Femur (tissue), 1 donor: ENCODE measurements at regions not wholly inside any gene's neighbourhood (a gene's known extent, or its start where the extent isn't known, plus 50 kb on each side); places are given as distances from the start of the nearest gene placed in this dataset.
"Not testable (repeated sequence)": the region's sequence is repeated elsewhere in the genome, so short reads cannot be mapped to it uniquely, and the experiment has no call there.

Source experiments
- DNase-seq: peaks from one replicate; pipeline ENCODE4 v3.0.0-alpha.2; 2017

DNA sequence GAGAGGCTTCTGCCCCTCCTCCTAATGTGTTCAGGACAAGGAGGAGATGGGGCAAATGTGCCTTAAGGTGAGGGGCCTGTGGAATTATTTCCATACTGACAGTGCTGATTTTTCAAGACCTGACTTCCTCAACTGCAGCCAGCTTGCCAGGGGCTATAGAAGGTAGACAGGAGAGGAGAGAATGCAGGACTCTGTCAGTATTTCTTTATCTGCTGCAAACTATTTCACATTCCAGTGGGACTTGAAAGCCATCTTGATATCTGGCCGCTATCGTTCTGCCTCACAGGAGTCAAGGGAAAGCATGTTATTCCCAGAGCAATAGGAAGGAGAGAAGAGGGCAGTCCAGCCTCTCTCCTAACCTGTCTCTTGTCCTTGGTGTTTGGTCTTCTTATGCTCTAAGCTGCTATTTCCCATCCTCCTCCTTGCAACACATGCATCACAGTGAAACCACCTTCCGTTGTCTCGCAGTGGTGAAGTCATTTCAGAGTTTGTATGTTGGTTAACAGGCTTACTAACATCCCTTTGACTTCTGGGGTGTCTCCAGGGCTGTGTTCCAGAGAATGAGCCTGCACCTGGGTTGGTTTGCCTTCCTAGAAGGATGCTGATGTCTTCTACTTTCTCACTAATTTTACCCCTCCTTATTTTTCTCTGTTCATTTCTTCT is 95.1 kb upstream of the MRPS22 start:
- no peak for DNase-seq

DNA sequence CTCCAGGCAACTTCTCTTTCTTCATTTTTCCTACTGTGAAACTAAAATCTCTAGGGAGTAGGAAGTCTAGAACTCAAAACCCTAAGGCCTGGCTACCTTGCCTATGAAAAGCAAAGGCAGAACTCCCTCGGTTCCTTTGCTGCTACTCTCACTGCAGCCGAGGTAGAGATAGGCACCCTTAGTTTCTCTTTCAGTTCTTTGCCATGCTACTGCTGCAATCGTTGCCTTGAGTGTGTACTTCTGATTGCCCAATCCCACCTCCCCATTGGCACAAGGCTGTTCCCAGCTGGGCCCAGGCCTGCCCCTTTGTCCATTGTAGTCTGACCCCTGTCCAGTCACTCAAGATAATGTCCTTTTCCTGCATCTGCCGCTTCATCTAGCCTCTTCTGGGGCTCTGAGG is 92.3 kb upstream of the MRPS22 start:
- no peak for DNase-seq

DNA sequence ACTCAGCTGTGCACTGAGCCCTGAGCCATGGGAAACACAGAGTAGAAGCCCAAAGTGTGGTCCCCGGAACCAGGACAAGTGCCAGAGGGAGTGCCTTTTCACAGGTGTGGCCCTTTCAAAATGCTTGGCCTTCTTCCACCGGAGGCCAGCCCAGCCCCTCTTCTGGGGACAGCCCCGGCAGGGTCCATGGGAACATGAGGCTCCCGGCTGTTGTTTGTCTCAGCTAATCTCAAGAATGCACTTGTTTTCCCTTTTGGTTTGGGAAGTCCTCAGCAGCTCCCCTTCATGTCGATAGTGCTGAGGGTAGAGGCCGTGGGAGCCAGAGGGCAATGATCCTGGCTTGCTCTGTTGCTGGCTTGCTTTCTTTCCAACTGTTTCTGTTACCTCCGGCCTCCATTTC is 91.1 kb upstream of the MRPS22 start:
- DNase-seq: no peak

DNA sequence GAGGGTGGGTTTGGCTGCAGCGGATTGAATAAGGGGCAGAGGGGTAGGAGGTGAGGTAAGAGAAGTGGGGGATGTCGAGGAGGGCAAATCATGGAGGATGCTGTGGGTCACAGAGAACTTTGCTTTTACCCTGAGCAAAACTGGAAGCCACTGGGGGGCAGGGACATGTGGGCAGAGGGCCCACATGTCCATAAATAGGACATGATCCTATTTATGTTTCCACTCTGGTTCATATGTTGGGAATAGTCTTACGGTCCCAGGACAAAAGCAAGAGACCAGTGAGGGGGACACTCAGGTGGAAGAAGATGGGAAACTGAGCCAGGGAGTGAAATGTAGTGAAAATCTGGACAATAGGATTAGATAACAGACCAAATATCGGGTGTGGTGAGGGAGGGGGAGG is 85.5 kb upstream of the MRPS22 start:
- no peak for DNase-seq

DNA sequence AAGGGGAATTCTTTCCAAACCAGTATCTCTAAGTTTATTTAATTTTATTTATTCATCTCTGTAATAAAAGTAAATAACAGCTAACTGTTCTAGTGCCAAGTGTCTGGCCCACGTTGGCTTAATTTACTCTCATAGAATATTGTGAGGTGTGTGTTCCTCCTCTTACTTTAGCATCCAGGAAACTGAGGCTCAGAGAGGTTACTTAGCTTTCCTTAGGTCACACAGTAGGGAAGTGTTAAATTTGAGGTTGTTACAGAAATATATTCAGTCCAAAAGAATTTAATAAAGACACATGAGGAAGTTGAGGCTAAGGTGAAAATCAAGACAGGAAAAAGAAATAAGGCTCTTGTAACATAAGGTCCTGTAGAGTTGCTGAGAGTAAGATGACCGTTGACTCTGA is 84.4 kb upstream of the MRPS22 start:
- DNase-seq: no peak

DNA sequence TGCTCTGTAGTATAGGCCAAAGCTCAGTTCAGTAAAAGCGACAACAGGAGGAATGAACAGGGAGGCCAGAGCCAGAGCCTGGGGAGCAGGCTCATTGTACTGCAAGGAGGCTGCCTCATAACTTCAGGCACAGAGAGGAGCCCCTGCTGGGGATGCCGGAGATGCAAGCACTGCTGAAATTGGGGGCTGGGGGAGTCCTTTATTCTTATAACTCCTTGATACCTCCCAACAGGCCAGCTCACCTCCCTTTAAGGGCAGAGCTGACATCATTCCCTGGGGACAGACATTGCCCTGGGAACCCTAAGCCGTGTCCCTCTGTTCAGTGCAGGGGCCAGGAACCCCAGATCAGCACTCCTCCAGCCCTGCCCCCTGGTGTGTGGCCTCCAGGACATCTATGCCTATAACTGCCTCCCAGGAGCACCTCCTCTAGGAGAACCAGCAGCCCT is 83.8 kb upstream of the MRPS22 start:
- no peak for DNase-seq

DNA sequence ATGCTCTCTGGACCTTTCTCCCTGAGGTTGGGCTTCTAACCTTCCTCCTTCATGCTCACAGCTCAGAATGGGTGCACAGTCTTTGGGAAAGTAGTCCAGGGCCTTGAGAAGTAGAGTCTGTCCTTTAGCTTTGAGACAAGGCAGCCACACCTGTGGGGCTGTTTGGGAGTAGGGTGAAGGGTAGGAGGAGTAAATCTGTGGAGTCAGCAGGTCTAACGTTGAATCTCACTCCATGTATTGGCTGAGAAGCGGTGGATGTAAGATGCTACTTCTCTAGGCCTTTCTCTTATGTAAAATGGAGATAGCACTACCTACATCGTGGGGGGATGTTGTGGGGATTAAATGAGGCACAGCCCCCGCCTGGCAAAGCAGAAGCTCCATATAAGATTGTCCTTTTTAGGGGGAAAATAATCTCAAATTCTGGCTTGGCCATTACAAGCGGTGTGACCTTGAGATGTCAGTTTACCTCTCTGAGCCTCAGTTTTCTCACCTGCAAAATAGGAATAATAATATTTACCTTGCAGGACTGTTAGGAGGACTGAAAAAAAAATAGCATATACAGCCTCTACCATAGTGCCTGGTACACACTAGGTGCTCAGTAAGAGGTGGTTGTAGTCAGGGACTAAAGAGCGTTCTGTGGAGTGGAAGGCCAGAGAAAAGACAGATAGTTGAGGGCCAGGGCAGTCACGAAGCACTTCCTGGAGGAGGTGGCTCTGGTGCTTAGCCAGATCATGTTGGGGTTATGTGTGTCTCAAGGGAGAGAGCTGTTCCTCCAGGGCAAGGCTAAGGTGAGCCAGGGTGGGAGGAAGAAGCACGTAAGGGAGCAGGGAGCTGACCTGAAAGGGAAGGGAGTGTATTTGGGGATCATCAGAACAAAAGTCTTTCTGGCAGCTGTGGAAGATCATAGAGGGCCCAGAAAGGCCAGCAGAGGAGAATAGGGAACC is 82.8 kb upstream of the MRPS22 start:
- no peak for DNase-seq

DNA sequence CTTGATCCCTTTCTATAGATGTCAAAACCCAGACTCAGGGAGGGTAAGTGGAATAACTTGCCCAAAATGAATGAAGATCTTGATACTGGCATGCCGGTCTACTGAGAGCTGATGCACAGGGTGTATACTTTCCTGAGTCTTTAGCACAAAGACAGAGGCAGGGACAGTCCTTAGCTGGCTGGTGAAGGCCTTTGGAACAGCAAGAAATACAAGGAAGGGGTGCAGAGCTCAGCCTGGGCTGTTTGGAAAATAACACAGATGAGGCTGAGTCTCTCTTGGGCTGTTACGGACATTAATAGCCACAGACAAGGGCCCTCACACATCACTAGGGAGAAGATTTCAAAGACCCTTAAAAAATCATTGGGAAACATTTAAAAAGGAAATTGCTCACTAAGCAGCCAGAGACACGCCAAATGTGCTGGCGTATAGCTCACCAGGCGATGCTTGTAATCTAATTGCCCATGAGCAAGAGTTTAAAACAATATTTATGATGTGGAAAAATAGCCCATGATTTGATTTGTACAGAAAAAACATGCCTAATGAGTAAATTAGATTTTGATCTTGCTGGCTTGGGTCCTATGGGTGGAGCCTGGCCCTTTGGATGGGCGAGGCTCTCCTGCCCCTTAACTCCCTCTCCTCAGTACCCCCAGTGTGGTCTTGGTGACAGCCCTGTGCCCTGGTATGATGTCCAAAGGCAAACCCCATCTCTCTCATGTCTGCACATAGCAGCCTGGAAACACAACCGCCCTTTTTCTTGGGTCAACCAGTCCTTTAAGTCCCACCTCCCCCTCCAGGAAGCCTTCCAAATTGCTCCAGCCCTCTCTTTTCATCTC is 81.8 kb upstream of the MRPS22 start:
- DNase-seq: no peak

DNA sequence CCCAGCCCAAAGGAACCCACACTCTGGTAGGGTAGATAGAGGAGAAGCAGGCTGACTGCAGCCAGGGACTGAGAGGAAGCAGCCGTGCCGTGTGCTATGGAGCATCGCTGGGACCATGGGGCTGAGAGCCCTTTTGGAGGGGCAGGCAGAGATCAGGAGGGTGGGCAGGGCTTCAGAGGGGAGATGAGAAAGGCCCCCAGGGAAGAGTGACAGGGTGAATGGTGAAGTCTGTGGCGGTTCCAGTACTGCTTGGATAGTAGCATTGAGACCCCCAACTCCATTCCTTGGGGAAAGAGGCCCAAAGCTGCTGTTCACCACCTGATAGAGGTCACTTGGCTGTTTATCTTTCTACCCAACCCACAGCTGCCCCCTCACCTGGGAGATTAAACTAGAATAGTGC is 80.0 kb upstream of the MRPS22 start:
- no peak for DNase-seq

DNA sequence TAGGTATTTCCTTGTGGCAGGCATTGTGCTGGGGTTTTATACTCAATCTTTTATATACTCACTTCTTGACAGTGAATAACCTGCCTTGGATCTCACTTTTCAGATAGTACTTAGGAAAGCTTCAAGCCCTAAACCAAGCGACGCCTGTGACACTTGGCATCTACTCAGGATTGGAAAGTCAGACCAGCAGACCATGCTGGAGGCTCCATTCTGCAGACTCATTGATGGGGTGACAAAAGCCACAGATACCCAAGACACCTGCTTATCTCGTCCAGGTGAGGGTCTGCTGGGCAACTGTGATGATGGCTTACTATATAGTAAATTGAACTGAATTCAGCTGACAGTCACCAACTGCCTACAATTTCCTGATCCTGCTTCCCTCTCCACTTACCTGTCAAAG is 79.4 kb upstream of the MRPS22 start:
- no peak for DNase-seq

DNA sequence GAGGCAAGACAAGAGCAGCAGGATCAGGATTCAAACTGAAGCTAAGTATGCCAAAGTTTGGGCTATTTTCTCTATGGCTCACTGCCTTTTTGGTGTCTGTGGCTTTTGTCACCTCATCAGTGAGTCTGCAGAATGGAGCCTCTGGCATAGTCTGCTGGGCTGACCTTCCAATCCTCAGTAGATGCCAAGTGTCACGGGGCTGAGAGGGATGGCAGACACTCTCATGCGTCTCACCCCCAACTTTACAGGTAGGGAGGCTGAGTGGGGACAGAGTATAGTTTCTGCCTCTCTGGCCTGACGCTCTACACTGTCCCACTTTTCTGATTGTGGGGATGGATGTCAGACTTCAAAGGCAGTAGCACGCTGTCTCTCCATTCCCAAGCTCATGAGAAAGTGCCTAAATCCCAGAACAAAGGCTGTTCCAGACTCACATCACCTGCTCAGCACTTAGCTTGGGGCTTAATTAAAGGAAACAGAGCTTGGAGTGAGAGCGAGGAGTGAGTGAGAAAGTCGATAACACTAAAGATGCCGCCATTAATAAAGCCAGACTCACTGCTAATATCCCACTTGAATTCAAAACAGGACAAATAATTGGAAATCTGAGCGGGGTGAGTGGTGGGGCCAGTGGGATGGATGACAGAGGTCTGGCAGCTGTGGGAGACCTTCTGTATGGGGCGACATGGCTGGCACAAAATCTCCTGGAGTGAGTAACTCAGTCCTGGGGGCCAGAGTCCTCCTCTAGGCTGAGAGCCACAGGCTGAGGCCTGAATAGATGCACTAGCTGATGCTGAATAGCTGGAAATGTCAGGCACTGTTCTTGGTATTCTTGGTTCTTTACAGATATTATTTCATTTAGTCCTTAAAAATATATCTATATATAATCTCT is 78.4 kb upstream of the MRPS22 start:
- DNase-seq: no peak

DNA sequence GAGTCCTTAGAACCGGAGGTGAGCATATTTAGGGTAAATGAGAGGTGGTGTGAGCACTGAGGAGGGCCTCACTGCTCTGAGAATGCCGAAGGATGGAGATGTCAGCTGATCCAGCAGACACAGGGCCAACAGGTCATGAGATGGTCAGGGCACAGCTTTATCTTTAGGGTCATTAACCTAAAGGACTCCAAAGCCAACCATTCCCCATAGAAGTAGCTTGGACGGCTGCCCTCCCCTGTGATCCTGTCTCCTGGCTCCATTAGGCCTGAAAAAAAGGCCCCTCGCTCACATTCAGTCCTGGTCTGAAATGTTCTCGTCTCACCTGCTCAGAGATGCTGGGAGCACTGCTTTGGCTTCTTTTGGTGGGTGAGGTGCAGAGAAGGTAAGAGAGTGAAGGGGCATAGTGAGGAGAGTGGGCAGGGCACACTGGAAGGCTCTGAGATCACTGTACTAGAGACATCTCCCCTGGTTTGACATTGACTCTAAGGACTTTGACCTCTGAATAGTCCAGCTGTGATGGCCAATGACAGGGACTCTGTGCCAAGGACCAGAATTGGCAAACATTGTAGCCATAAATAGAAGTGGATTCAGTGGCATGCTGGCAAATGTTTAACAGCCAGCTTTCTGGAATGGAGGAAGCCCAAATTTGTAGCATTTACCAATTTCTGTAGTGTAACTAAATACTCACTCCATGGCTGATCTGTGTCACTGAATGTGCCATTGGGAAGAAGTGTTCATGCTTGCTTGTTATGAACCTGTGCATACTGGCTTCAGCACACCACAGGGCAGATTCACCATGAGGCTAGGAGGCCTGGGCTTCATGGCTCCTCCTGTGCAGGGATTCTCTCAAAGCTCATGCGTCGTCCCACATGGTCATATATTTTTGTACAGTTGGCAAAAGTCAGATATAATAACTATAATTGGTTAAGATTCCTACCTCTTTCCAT is 76.2 kb upstream of the MRPS22 start:
- DNase-seq: no peak

DNA sequence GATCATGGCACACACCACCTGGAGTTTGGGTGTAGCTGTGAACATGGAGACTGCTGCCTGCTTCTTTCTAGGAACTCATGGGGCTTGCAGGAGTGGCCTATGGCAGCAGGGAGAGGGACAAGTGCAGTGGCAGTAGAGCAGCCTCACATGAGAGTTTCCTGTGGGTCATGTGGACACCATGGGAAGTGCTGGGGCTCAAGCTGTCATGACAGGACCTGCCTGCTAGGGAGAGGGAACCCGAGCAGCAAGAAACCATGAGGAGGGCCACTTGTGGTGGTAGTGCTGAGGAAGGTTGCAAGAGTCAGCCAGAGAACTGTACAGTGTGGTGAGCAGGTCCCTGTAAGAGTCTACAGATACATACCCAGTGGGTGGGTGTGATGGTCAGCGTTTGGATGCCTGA is 73.8 kb upstream of the MRPS22 start:
- no peak for DNase-seq

DNA sequence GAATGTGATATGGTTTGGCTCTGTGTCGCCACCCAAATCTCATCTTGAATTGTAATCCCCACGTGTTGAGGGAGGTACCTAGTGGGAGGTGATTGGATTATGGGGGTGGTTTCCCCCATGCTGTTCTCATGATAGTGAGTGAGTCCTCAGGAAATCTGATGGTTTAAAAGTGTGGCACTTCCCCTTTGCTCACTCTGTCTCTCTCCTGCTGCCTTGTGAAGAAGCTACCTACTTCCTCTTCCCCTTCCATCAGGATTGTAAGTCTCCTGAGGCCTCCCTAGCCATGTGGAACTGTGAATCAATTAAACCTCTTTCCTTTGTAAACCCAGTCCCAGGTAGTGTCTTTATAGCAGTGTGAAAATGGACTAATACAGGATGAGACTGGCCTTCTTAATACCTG is 73.2 kb upstream of the MRPS22 start:
- not testable (repeated sequence) for DNase-seq

DNA sequence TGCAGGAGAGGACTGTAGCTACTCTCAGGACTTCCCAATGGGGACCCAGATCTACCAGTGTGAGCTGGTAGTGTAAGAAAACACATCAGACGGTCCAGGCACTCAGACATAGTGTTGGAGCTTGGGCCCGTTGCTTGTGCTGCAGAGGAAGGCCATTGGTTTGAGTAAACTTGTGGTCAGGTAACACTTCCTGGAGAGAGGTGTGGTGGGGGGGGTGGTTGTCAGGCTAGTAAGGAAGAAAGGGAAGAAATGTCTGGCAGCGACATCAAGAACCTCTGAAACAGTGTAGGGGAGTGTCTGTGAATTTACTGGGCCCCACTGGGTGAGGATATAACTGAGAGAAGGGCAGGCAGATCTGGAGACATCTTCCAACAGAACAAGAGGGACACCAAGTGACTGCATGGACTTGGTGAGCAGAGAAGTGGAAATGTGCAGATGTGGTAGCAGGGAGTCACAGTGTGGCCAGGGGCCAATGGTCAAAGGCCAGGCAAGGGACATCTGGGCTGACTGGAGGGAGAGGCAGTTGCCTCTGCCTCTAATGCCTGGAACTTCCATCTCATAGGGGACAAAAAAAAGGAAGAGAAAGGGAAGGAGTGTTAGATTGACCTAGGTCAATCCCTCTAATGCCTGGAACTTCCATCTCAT is 63.7 kb upstream of the MRPS22 start:
- no peak for DNase-seq

DNA sequence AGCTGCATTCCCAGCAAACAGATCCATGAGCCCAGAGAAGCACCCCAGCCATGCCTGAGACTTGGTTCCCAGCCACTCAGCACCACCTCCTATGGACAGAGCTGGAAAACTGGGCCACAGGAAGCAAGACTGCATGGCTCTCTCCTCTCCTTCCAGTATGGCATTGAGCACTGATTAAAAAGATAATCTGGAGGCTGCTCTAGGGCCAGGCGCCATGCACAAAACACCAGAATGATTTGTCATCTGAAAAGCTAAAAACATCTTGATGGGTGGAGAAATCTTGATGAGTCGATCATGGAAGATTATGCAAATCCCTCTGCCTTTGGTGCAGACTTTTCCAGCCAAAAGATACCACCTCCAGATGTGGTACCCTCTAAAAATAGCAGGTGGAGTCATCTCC is 62.7 kb upstream of the MRPS22 start:
- no peak for DNase-seq

DNA sequence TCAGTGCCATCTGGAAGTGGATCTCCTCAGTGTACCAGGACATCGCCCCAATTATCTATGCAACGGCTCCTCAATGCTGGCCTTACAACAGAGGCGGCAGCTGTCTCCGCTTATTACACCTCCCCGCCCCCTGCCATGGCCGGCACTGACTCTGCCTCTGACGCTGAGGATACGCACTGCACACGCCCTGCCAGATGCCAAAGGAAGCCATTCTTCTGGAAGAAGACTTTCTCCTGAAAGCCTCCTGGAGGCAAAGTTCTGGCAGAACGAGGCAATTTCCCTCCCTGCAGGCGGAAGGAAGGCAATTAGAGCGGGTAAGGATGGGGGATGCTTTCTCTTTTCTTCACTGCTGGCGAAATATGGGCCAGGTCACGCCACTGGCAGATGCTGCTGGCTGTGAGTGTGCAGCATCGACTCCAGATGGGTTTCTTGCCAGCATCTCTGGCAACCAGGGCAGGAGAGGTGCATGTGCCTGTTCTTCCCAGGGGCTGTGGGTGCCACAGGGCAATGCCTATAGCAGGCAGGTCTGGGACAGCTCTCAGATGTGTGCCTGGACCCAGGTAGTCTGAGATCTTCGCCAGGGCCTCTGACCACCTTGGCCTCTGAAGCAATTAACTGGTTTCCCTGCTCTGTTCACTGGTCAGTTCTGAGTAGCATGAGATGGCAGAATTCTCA is 62.2 kb upstream of the MRPS22 start:
- DNase-seq: no peak

DNA sequence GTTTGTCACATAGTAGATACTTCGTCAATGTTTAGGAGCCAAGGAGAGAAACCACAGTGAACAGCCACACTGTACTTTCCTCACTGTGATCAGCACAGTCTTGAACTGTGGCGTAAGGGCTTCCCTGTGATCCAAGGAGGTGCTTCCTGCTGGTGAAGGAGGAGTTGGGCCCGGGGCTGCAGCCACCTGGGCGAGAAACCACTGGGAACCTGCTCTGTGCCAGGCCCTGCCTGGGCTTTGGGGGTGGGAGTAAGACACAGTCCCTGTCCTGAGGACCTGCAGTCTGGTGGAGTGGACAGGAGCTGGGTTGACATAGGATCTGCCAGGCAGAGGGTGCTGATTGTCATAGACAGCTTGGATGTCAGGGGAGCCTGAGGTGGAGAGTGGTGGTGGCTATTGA is 60.5 kb upstream of the MRPS22 start:
- DNase-seq: no peak

DNA sequence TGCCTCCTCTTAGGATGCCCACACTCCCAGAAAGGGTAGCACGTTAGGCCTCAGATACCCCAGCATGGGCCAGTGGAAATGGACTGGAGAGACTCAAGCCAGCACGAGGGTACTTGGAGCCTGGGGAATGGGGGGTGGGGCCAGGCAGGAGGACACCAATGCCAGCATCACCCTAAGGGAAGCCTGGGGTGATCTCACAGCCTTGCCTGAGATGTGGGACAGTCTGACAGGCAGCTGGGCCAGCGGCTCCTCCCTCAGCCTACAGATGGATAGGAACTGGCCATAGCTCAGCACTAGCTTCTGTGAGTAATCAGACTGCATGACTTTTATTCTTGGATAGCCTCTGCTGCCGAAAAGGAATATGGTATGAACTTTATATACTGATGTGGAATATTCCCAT is 59.6 kb upstream of the MRPS22 start:
- DNase-seq: no peak

DNA sequence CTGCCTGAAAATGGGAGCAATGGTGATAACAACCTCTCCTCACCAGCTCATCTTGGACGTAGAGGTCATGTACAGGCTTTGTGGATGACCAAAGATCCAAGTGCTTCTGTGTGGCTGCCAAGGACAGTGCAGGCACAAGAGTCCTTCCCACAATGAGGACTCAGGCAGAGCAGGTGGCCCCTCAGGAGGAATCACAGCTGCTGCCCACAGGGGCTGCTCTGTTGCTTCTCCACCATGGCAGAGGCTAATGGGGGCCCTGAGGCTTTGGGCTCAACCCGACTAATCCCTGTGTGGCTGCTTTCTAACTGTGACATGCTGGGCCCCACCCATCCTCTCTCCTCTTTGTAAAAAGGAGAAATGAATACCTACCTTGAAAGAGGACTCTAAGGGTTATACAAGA is 58.1 kb upstream of the MRPS22 start:
- no peak for DNase-seq
